ENCODE measurements at regions not wholly inside any gene's neighbourhood (a gene's known extent, or its start where the extent isn't known, plus 50 kb on each side); places are given as distances from the start of the nearest gene placed in this dataset.
"Not testable (repeated sequence)": the region's sequence is repeated elsewhere in the genome, so short reads cannot be mapped to it uniquely, and the experiment has no call there.

DNA sequence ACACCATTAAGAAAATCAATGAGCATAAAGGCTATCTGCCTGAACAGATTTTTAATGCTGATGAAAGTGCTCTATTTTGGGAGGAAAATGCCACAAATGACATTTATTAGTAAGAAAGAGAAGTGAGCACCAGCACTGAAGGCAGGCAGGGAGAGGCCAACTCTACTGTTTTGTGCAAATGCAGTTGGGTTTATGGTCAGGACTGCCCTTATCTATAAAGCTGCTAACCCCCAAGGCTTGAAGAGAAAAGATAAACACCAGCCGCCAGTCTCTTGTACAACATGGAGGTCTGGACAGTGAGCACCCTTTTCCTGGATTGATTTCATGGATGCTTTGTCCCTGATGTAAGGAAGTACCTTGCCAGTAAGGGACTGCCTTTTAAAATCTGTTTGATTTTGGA is 246.8 kb upstream of the SFSWAP start:
- no peak for DNase-seq

DNA sequence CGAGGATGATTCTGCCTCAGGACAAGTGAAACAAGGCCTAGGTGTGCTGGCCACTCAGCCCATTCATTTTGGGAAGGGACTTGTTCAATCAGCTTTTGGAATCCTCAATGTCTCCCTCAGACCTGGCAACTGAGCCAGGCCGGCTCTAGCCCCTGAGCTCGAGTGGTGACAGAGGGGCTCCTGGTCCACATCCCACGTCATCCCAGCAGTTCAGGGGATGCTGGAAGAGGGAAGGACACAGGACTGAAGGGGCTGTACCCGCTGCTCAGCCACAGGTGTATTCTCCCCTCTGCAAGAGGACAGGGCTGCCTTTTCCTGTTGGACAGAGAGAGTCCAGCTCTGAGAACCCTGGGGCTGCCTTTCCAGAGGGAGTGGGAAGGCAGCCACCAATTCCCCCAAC is 244.6 kb upstream of the SFSWAP start:
- DNase-seq: no peak

DNA sequence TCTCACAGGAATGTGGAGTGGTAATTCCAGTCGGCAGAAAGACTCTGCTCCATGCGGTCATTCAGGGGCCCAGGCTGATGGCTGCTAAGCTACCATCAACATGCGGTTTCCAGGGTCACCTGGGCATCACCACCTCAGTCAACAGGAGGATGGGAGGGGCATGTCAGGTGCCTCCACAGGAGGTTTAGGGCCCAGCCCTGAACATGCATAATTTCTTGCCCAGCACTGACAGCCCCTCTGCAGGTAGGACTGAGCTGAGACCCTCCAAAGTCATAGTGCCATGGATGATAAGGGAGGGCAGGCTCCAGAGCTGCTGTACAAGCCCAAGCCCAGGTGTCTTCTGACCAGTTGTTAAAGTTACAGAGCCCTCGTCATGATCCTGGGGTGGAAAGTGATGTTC is 244.0 kb upstream of the SFSWAP start:
- no peak for DNase-seq

DNA sequence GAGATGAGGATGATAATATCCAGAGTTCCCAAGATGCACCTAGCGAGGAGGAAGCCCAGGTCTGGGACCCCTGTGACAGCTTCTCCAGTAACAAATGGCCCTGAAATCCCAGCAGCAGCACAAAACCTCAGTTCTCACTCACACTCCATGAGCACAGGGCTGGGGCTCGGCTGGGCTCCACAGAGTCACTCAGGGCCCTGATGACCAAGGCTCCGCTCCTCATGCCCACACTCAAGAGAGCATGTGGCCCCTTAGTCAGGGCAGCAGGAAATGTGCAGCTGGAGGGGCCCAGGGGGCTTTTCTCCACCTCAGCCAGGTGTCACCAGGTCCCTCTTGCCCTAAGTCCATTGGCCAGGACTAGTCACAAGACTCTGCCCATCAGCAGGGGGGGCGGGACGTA is 242.7 kb upstream of the SFSWAP start:
- no peak for DNase-seq

DNA sequence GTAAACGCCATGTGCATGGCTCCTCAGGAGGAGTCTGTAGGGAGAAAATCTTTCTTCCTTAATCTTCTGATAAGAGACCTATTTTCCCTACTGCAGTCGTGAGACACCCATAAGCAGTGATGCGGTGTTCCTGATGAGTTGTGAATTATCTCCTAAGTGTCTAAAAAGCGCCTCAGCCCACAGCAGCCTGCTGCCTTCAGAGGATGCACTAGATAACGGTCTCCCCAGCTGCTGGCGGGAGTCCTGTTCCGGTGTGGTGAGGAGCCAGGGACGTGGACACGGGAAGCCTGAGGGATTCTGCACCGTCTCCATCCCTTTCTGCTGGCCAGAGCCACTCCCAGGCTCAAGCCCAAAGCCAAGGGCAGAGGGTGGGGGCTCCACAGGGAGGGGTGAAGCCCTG is 240.9 kb upstream of the SFSWAP start:
- not testable (repeated sequence) for DNase-seq

DNA sequence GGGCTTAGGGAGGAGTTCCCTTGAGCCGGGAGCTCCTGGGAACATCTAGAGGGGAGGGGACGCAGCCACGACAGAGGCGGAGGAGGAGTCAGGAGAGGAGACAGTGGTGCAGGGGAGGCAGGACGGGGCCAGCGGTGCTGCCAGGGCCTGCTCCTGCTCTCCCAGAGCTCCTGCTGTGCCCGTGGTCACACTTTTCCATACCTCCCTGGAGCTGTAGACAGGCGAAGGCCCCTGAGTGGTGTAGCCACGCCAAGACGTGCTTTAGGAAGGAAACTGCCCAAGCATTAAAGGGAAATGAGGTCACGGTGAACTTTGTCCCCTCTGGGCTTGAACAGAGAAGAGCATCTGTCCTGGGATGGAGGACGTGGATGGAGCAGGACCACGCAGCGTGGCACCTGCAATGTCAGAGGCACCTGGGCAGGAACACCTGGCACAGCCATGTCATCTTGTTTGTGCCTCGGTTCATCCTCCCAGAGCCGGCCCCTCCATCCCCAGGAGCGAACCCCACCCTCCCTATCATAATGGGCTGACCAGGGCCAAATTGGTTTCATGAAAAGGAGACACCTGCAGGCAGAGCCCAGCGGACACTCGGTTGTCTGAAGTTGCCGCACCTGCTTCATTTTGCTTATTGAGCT is 239.5 kb upstream of the SFSWAP start:
- DNase-seq: no peak

DNA sequence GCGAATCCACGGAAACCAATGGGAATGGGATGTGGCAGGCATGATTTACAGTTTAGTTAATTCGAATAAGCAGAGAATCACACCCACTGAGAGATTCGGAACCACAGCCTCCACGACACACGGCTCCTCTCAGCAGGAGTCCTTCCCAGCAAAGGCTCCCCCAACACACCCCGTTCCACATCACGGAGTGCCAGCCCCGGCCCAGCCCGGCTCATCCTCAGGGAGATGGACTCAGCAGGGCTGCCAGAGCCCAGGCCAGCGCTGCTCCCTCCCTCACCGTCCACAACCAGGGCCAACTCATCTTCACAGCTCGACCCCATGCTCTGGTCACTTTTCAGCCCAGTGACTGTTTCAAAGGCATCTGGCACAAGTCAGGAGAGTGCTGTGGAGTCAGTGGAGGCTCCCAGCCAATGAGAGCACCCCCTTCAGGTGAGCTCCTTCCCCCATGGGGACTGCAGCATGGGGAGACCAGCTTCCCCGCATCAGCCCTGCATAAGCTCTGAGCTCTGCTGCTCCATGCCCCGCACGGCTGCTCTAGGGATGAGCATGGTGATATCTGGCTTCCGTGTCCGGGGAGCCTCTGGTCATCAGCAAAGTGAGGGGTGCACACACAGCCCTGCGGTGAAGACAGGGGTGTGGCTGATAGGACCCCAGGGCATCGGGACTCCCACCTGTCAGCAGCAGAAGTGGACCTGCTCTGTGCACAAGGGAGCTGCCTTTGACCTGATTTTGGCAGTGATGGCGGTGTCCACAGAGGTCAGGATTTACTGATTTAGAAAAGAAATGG is 238.8 kb upstream of the SFSWAP start:
- DNase-seq: no peak

DNA sequence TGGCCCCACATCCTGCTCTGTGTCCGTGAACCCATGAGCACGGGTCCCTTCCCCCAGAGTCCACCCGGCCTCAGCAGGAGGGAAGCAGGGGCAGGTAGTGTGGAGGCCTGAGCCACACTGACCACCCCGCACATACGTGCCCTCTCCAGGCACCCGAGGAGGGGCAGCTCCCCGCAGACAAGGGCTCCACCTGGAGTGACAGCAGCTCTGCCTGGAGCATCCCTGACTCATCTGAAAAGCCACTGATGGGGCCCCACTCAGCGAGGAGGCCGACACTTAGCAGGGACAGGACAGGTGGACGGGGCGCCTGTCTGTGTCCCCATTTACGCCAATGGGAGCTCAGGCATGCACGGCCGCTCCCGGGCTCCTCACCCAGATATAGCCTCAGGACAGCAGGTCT is 237.6 kb upstream of the SFSWAP start:
- DNase-seq: no peak

DNA sequence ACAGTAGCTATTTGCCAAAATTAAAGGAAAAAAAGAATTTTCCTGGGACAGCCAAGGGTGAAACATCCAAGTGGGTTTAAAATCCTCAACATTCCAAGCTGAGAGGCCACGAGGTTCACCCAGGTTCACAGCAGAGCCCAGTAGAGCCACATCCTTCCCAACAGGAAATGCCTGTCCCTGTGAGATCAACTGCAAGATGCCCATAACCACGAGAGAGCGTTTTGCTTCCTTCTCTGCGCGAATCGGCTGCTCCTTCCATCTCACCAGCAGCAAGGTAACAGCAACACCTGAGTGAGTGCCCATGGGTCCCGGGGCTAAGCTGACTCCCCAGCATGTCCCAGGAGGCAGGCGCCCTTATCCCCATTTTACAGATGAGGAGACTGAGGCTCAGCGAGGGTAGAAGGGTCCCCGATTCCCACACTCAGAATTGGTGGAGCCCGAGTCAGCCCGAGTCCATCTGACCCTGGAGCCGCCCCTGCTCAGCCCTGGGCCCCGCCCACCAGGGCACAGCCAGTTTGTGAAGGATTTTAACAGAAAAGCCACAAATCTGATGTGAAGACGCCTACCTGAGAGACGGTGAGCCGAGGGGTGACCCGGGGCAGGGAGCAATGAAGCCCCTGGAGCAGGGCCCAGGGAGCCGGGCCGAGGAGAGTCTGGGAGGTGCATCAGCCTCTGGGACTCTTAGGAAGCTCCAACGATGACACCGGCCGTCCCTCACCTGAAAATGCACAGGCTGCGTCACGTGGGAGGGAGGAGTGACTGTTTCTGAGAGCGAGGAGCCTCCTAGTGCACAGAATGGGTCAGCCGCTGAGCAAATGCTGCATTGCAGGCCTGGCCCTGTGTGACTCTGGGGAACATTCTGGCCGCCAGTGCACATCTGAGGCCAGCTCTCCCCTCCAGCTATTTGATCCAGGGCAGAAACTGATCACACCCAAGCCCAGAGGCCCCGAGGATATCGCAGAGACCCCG is 236.9 kb upstream of the SFSWAP start:
- no peak for DNase-seq

DNA sequence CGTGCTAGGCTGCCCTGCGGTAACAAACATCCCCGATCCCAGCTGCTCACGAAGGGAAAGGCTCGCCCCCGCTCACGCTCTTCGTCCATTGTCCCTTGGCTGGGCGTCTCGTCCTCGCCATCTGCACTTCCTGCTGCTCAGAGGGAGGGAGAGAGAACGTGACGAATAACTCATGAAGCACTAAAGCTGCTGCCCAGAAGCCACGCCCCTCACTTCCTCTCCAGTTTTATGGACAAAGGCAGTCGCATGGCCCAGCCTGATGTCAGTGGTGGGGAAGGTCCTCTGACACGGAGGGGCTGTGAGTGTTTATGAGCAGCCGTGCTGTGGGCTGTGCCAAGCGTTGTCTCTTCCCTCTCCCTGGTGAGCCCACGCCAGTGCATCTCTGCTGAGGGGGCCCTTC is 235.9 kb upstream of the SFSWAP start:
- not testable (repeated sequence) for DNase-seq

DNA sequence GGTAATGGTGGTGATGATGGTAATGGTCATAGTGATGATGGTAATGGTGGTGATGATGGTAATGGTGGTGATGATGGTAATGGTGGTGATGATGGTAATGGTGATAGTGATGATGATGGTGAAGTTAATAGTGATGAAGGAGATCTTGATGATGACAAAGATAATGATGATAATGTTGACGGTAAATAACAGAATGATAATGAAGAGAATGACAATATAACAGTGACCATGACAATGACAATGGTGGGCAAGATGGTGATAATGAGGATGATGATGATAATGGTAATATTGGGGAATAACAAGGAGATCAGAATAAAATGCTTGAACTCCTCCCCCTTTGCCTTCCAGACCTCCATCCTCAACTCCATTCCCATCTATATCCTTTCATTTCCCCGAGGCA is 233.3 kb upstream of the SFSWAP start:
- DNase-seq: no peak

DNA sequence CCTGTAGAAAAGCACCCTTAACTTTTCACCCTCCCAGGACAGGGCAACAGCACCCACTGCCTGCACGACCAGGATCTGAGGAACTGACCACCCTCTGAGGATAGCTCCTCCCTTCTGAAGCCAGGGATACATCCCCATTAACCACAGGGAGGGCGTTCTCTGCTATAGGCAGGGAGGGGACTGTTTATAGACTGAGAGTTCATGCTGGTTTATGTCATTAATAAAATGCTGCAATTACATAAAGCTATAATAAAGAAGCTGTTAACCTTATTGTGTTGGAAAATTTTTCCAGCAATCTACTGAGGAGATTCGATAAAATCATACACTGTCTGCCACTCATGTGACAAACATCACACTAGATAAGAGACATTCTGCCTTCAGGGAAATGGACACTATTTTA is 232.4 kb upstream of the SFSWAP start:
- DNase-seq: no peak

DNA sequence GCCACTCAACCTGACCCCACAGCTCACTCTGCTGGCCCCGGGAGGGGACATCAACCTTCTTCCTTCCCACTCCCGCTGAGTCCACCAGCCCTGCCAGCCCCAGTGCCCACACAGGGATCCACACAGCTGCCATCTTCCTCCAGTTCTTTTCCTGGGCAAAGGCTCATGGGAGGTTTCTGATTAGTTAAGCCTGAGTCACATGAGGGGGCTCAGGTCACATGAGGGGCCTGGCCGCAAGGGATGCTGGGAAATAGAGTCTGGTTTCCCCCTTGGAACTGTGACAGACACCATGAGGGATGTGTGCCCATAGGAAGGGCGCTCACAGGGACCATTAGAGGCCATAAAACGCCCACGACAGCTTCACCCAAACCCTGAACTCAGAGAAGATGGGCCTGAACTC is 228.7 kb upstream of the SFSWAP start:
- DNase-seq: no peak

DNA sequence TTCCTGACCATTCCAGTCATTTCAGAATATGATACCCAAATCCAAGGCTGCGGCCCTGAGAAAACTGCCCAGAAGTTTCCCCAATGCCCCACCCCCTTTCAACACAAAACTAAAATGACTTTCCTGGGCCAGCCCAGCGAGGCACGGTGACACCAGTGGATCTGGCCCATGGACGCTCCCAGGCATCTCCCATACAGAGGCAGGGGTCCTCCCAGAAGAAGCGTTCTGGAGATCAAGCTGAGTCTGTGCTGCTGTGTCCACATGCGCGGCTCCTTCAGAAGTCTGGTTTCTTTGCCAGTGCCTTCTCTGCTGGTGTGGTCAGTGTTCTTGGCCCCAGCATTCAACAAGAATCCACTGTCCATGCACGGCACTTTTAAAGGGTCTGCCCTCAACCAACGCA is 228.2 kb upstream of the SFSWAP start:
- DNase-seq: no peak

DNA sequence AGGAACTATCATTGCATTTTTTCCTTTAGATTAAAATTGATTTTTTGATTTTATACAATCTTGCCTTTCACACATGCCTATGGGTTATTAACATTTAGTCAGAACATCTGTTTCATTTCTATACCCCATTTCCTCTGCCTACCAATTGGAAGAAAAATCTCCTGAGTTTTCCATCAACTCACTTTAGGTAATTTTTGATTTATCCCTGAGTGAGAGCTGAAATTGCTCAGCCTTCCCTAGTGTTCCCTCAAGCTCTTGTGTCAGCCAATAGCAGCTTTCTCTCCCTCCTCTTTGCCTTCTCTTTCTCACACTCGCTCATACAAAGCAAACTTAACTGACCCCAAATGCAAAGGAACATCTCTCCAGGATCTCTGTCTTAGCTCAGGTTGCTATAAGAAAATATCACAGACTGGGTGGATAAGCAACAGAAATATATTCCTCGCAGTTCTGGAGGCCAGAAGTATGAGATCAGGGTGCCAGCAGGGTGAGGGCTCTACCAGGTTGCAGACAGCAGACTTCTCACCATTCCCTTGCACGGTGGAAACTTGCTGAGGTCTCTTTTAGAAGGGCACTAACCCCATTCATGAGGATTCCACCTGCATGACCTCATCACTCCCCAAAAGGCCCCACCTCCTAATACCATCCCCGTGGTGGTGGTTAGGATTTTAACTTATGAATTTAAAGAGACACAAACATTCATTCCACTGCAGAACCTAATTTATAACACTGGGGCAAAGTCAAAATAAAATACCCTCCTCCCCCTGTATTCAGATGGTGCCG is 224.2 kb upstream of the SFSWAP start:
- no peak for DNase-seq

DNA sequence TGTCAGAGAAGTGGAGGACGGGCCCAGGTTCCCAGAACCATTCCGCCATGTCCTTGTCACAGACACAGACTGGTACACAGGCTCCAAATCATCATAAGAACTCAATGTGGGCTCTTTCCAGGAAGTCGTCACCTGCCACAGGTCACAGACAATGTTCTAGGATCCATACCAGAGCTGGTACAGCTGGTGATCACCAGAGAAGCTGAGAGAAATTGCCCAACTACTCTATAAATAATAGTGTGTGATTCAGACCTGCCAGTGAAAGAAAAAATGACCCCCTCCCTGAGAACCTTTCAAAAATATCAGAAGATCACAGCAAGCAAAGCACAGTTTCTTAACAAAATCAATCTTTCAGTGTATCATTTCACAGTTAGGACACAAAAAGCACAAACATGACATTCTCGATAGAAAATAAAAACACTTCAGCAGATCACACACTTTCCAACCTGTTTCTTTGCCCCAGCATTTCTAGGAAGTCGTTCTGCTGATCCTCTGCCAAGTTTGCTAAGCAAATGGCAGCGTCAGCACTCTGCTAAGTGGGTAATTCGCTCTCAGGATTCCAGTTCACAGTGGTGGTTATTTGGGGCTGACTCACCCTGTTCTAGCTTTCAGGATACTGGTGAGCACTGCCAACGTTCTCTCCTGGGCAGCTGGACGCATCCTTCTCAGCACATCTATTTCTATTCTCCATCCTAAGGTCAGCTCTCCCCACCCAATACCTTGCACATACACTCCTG is 223.3 kb upstream of the SFSWAP start:
- DNase-seq: no peak

DNA sequence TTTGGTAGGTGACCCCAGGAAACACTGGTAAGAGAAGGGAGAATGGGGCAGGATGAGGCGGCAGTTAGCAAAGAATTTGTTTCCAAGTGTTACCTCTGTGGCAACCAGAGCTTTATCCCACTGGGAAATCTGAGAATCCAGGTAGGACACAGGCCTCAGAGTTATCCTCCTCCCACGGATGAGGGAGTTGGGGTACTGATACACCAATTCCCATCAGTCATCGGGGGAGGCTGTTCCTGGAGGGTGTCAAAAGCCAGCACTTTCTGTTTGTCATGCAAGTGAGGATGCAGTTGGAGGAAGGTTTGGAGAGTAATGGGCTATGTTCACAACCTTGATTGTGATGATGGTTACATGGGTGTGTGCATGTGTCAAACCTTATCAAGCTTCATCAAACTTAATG is 221.2 kb upstream of the SFSWAP start:
- DNase-seq: no peak

DNA sequence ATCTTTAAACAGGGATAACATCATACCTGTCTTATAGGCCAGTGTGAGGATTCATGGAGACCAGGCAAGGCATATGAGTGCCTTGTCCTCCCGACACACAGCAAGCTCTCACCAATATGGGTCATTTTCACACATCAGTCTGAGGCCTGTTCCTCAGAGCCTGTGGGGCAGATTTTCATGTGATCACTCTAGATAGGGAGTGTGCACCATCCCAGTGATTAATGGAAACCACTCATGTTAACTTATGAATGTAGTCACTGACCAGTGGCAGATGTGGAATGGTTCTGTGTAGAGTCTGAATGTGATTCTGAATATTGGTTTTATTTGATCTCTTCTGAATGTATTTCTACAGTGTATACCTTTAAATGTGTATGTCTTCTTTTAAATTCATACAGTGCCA is 219.7 kb upstream of the SFSWAP start:
- DNase-seq: no peak

DNA sequence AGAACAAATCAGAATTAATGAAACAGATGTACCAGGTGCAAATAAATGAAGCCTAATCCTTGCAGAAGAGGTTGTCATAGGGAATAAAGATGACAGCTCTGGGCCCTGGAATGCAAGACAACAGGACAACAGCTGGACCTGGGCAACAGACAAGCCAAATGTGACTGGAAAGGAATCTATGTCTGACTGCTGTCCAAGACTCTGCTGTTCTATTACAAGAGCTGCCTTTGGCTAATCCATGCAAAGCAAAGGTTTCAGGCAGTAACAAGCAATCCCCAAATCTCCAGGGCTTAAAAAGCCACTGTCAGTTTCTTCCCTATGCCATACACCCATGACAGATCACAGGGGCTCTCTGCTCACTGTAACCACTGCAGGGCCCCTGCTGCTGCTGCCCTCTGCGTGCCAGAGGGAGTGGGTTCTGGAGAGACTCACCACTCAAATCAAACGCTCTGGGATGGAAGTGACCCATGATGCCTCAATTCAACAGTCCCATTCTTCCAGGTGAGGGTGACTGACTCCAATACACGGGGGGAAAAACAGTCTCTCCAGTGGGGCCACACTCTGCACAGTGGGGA is 218.9 kb upstream of the SFSWAP start:
- DNase-seq: no peak

DNA sequence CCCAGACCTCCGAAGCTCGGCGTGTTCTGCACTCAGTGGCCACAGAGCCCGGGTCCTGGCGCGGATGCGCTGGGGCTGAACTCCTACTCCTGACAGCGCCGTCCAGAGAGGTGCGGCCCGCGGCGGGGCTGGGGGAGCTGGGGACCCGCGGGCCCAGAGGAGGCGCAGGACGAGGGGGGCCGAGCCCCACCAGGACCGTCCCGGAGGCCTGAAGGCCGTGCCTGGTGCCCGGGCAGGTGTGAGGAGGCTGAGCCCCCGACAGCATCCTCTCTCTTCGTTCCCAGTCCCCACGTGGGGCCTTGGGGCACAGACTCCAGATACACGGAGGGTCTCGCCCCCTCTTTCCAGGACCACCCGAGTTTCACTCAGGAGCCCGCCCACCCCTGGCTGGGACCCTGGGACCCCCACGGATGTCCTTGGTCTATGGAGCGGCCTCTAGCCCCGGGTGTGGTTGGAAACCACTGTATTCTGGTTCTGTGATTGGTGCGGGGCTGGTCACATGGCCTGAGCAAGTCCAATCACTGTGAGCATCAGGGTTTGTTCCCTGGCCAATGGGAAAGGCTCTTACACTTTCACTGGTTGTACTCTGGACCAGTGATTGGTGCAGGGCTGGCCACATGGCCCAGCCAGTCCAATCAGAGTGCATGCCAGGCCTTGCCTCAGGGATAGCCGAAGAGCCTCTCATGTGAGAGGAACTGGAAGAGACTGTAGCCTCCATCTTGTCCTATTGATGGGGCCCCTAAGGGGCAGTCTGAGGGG is 217.6 kb upstream of the SFSWAP start:
- no peak for DNase-seq

DNA sequence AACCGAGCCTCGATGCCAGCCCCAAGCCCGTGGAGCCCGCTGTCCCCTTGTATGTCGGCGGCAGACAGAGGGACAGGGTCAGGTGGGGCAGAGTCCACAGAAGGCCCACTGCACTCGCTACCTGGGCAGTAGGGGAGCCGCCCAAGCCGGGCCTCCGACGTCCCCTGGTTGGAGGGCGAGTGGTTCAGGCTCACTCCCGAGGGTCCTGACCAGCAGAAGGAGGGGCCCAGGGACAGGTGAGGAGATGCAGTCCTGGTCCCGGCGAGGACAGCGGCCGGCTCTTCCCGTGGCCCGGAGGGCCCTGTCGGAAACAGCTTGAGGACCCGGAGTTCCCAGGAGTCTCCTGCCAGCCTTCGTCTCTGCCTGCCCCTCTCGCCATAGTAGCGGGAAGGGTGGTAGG is 216.7 kb upstream of the SFSWAP start:
- no peak for DNase-seq
